GM12878 (cell line): ENCODE measurements at regions not wholly inside any gene's neighbourhood (a gene's known extent, or its start where the extent isn't known, plus 50 kb on each side); places are given as distances from the start of the nearest gene placed in this dataset.

Experiments
- ATAC-seq: fragments of 200-7000 bp; cut with Tn5 transposase; 3 replicates; pipeline ENCODE4 v1.9.1; 2020; ENCODE audit warnings: mild to moderate bottlenecking, moderate library complexity
- BruUV-seq: library from RNA; stranded (reverse); fragments of 400-500 nt; replicated peaks from 2 replicates; lab custom pipeline; 2021; lab: Mats Ljungman, UMichigan
- CTCF ChIA-PET: fragments of 300-600 bp; sonication (Branson Sonifier 250); formaldehyde crosslinking; extraction: SDS; loops from one replicate; lab custom pipeline; 2021; ENCODE audit warnings: inconsistent platforms; lab: Yijun Ruan, JAX
- POLR2A ChIA-PET: fragments of 350-600 bp; formaldehyde crosslinking; extraction: SDS; loops from one replicate; lab custom pipeline; 2021; ENCODE audit warnings: inconsistent platforms; lab: Charles Lee
- RAD21 ChIA-PET: fragments of 300-600 bp; sonication (Branson Sonifier 250); formaldehyde crosslinking; loops from one replicate; lab custom pipeline; 2023; ENCODE audit warnings: antibody characterized with exemption; ENCODE audit not compliant: unreplicated experiment; lab: Charles Lee
- SMC1A ChIA-PET: fragments of 300-600 bp; sonication (Branson Sonifier 250); formaldehyde crosslinking; loops from one replicate; lab custom pipeline; 2023; ENCODE audit not compliant: unreplicated experiment, uncharacterized antibody; lab: Charles Lee
- DNase-seq: peaks from one replicate; pipeline ENCODE4 v3.0.0-alpha.2; 2011; ENCODE audit warnings: low read depth, low spot score
- FAIRE-seq: peaks from 3 replicates; lab custom pipeline; 2011; peaks lifted over from hg19 to GRCh38; lab: Jason Lieb, UNC
- H2AFZ ChIP-seq: 2 replicates; pipeline ENCODE4 v1.6.0; 2011; ENCODE audit warnings: low read depth, low read length, control low read depth; ENCODE audit not compliant: control insufficient read depth
- H3K27ac ChIP-seq: 2 replicates; pipeline ENCODE4 v1.5.1; 2011; ENCODE audit warnings: control low read depth; ENCODE audit not compliant: control insufficient read depth, insufficient read depth
- H3K27me3 ChIP-seq, 2 experiments: replicated peaks in 1 of 2; 2 replicates each; pipeline versions ENCODE4 v1.6.0 to v1.6.1; 2011; ENCODE audit warnings: low read length in 1 of 2; ENCODE audit not compliant: control insufficient read depth in 2 of 2, insufficient read depth in 2 of 2
- H3K36me3 ChIP-seq, 2 experiments: 2 replicates each; pipeline ENCODE4 v1.5.1; 2011; ENCODE audit warnings: low read length in 1 of 2; ENCODE audit not compliant: control insufficient read depth in 2 of 2, insufficient read depth in 2 of 2
- H3K4me1 ChIP-seq: 2 replicates; pipeline ENCODE4 v1.6.1; 2011; ENCODE audit warnings: mild to moderate bottlenecking, low read length, moderate library complexity, mixed read lengths; ENCODE audit not compliant: control insufficient read depth, insufficient read depth
- H3K4me2 ChIP-seq: 2 replicates; pipeline ENCODE4 v1.6.0; 2011; ENCODE audit warnings: control low read depth; ENCODE audit not compliant: control insufficient read depth, insufficient read depth
- H3K4me3 ChIP-seq: fragments of 200-600 bp; sonication (generic); 2 replicates; pipeline ENCODE4 v1.5.1; 2016
- H3K79me2 ChIP-seq: 2 replicates; pipeline ENCODE4 v1.6.0; 2011; ENCODE audit warnings: low read length; ENCODE audit not compliant: control insufficient read depth, insufficient read depth
- H3K9ac ChIP-seq: 2 replicates; pipeline ENCODE4 v1.8.0; 2011; ENCODE audit warnings: low read length, control low read depth, mixed read lengths; ENCODE audit not compliant: control insufficient read depth, insufficient read depth
- H3K9me3 ChIP-seq: replicated peaks from 3 replicates; pipeline ENCODE4 v1.5.1; 2011; ENCODE audit warnings: mild to moderate bottlenecking, low read length; ENCODE audit not compliant: control insufficient read depth, insufficient read depth
- H4K20me1 ChIP-seq: 2 replicates; pipeline ENCODE4 v1.6.0; 2011; ENCODE audit not compliant: control insufficient read depth, insufficient read depth
- BHLHE40 ChIP-seq, 2 experiments: fragments of 450-650 bp in 1 of 2; IDR thresholded peaks; 2 replicates each; pipeline ENCODE4 v1.6.1; 2011 to 2017; ENCODE audit warnings: low read depth in 2 of 2, borderline replicate concordance in 1 of 2, improper control_type of control experiment in 1 of 2, low read length in 1 of 2, mild to moderate bottlenecking in 1 of 2
- MTA2 ChIP-seq: fragments of 450-650 bp; IDR thresholded peaks from 2 replicates; pipeline ENCODE4 v1.6.1; 2016; ENCODE audit warnings: low read depth, mild to moderate bottlenecking, moderate library complexity
- NR2C2 ChIP-seq: IDR thresholded peaks from 2 replicates; pipeline ENCODE4 v1.6.1; 2011; ENCODE audit warnings: borderline replicate concordance, low read depth; ENCODE audit not compliant: control insufficient read depth, insufficient read length
- RELA ChIP-seq: fragments of 450-650 bp; IDR thresholded peaks from 2 replicates; pipeline ENCODE4 v1.8.0; 2014; ENCODE audit warnings: borderline replicate concordance; ENCODE audit not compliant: partially characterized antibody
- SIN3A ChIP-seq: IDR thresholded peaks from 2 replicates; pipeline ENCODE4 v1.6.1; 2012; ENCODE audit warnings: low read depth, low read length, improper control_type of control experiment
- SRF ChIP-seq, 2 experiments: IDR thresholded peaks; 2 replicates each; pipeline ENCODE4 v1.6.1; 2011; ENCODE audit warnings: low read depth in 2 of 2, low read length in 2 of 2, mild to moderate bottlenecking in 1 of 2, moderate library complexity in 1 of 2
- USF2 ChIP-seq: IDR thresholded peaks from 2 replicates; pipeline ENCODE4 v1.6.1; 2011; ENCODE audit warnings: low read depth, low read length, improper control_type of control experiment, borderline replicate concordance
- WGBS: methylation state at CpG from one replicate; pipeline ENCODE4 v1.1.6; 2016; ENCODE audit warnings: low lambda C conversion rate; ENCODE audit not compliant: insufficient replicate concordance, insufficient coverage; ENCODE audit errors: missing lambda C conversion rate; 5-methylcytosine and 5-hydroxymethylcytosine counted together
- in situ Hi-C: fragments of 300-500 bp; cut with MboI; formaldehyde crosslinking; loops from 9 replicates; pipeline ENCODE4 v1.14.3; 2018; ENCODE audit warnings: mixed read lengths
- intact Hi-C: fragments of 100-400 bp; cut with micrococcal nuclease; formaldehyde crosslinking; loops from one replicate; pipeline ENCODE4 v1.14.2; 2022; ENCODE audit not compliant: unreplicated experiment

- ChIA-PET POLR2A (no interaction called here), CTCF (no interaction called here), RAD21 (no interaction called here), SMC1A (no interaction called here)
- Histone ChIP-seq H2AFZ (no peak overlapping the region), H3K36me3 (no peaks in the 10 kb centered on the region), H3K79me2 (no peaks in the 10 kb centered on the region), H3K4me1 (no peaks in the 10 kb centered on the region), H3K9ac (no peak overlapping the region), H4K20me1 (no peaks in the 10 kb centered on the region), H3K27ac (no peak overlapping the region), H3K4me3 (no peak overlapping the region), H3K9me3 (no peaks in the 10 kb centered on the region), H3K27me3 (no peaks in the 10 kb centered on the region; a peak in 1 of 4 replicates), H3K4me2 (no peak overlapping the region)
- FAIRE-seq (no peak), ATAC-seq (no peak), DNase-seq (no peak)
- intact Hi-C loops = no loop called here
- no TSS peak for BruUV-seq
- in situ Hi-C loops = no loop called here
- WGBS = 26% methylated on average over 9 of the region's 11 CpGs
- TF ChIP-seq NR2C2 = no peak
These were observed 278.9 kb upstream of the ACTBL2 start for GRCh38 chr5:57761513-57761912.

- no peaks in the 10 kb centered on the region for H3K36me3 ChIP-seq
- ChIA-PET POLR2A (no interaction called here), CTCF (interaction anchor here (1.0 kb wide), 1 partner anchor 15 kb away, joined by 3 read pairs; no protein-coding TSS in a partner anchor), RAD21 (no interaction called here), SMC1A (interaction anchor here (1.0 kb wide), 1 partner anchor 667 kb away, joined by 3 read pairs; no protein-coding TSS in a partner anchor)
- in situ Hi-C loops = no loop called here
- no peaks in the 10 kb centered on the region for H3K79me2 ChIP-seq
- H3K9me3 ChIP-seq = no peaks in the 10 kb centered on the region
- no peaks in the 10 kb centered on the region for H4K20me1 ChIP-seq
- H2AFZ ChIP-seq = no peak overlapping the region
- H3K27me3 ChIP-seq = no peaks in the 10 kb centered on the region; a peak in 1 of 4 replicates
- no peaks in the 10 kb centered on the region for H3K4me1 ChIP-seq
- BruUV-seq = no TSS peak
- TF ChIP-seq MTA2 = no peak
- no peak for TF ChIP-seq USF2
- TF ChIP-seq RELA = no peak
- TF ChIP-seq SIN3A = no peak
- TF ChIP-seq SRF (IDR thresholded peaks at IDR 0.05; ENCODE audit: low read depth in 2 of 2, low read length in 2 of 2) = no peak
- TF ChIP-seq BHLHE40 (IDR thresholded peaks at IDR 0.05; ENCODE audit: borderline replicate concordance in 1 of 2, low read depth in 2 of 2, low read length in 1 of 2) = no peak
- no peak overlapping the region for H3K4me3 ChIP-seq
- intact Hi-C loops = no loop called here
- DNase-seq (no peak), FAIRE-seq (no peak), ATAC-seq (no peak)
- no peak overlapping the region for H3K4me2 ChIP-seq
- H3K27ac ChIP-seq = no peak overlapping the region
- H3K9ac ChIP-seq = no peak overlapping the region
These were observed 272.0 kb upstream of the ACTBL2 start for GRCh38 chr5:57754616-57755015.
